GM21737 (cell line): ENCODE measurements at regions not wholly inside any gene's neighbourhood (a gene's known extent, or its start where the extent isn't known, plus 50 kb on each side); places are given as distances from the start of the nearest gene placed in this dataset.

Experiments used
- ATAC-seq: cut with Tn5 transposase; IDR thresholded peaks from one replicate; pipeline ENCODE4 v1.9.1; 2021; ENCODE audit warnings: mild to moderate bottlenecking, moderate library complexity; ENCODE audit not compliant: unreplicated experiment

DNA sequence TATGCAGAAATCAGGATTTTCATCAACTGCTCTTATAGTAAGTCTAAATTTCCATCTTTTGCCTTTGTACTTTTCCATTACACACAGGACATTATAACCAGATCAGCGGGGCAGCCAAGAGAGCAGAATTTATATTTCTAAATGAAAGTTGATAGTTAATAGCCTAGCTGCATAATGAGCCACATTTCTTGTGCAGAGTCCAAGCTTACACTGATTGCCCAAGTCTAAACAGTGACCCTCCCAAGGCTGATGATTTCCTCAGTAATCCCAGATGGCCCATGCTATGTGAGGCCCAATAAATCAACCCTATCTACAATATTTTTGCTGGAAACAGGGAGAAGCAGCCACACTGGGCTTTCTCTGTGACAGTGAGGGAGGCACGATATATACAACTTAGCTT is 475.8 kb upstream of the KCNMB2 start:
- ATAC-seq, result no peak

DNA sequence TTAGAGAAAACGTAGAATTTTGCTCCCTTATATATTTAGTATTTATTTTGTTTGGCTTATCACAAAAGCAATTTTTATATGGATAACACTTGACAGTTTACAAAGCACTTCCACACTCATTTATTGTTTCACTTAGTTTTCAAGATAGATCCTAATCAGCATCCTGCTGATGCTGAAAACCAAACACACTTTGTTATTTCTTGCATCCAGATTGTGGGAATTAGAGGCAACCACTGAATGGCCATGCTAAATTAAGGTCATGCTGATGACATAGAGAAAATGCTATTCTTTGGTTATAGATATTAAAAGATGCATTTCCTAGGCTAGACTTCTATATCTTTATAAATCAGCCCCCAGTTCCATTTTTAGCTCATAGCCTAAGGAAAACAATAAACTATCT is 474.1 kb upstream of the KCNMB2 start:
- no peak for ATAC-seq

DNA sequence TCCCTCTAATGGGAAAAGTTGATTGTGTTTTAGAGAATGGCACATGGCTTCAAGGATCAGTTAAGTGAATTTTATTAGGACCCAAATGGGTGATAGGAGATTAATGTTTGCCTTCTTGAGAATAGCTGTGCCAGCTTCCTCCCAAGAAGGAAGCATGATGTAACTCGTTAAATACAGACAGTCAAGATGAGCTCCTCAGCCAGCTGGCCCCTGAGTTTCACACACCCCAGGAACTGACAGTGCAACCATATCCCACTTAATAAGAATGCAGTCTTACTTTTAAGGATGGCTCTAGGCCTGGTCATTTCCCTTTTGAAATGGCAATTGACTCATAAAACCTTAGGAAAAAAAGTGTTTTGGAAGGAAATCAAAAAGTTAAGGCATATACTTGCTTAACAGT is 472.8 kb upstream of the KCNMB2 start:
- no peak for ATAC-seq

DNA sequence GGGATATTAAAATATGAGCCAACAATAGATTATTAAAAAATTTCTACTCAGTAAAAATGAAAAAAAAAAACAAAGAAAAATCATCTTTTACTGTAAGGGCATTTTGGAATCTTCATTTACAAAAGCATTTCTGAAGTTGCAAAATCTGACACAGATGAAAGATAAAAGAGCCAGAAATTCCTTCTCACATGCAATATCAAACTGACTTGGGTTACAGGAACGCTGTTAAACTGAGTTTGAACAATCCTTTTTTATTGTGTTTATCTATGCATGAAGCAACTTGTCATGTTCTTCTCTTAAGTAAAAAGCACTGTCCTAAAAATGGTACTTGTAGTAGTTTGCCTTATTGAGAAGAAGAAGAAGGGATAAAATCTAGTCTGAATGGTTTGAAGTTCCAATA is 468.5 kb upstream of the KCNMB2 start:
- ATAC-seq, result no peak

DNA sequence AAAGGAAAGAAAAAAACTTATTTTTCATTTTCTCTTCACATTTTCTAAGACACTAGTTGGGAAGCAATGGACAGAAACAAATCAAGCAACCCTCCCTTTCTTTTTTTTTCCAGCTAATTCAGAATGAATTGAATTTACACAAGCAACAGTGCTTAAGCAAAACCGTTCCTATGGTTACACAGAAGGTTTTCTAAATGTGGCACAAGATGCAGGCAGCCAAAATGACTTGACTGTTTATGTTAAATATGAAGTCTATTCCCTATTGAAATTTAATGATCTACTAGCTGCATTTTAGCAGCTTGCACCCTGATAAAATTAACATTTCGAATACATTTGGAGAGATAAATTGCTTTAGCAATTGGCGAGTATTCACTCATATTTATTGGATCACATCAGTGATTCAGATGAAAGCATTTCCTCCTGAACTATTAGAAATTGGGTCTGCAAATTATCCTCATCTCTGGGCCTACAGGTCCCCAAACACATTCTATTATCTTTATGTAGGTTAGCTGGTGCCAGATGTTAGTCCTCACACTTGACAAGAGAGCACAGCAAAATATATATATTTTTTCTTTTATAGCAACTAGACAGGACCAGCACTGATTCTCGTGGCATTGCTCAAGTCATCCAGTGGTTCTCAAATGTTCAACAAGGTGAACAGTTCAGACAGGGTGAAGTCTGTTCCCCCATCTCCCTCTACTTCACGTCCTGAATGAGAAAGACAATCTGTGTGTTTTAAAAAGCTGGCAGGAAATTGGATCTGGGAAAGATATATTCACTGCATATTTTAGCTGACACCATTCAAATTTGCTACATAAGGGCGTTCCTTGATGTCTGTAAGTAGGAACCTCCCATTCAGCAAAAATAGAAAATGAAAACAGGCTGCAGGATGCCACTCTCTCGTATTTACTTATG is 463.6 kb upstream of the KCNMB2 start:
- ATAC-seq, result no peak

DNA sequence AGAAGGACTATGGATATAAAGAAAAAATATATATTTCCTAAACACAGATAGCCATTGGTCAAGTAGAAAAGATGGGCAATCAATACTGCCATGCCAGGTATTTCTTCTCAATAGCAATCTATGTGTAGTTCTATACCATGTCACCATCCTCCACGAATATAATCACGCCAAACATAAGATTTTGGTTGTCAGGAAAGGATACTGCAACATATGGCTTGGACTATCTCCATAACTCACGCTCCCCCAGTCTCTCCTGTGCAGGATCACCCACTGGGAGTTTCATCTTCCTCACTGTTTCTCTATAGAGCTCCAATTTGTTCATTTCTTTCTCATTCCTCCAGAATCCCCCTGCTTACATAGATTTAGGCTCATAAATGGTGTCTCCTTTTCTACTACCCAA is 462.9 kb upstream of the KCNMB2 start:
- no peak for ATAC-seq

DNA sequence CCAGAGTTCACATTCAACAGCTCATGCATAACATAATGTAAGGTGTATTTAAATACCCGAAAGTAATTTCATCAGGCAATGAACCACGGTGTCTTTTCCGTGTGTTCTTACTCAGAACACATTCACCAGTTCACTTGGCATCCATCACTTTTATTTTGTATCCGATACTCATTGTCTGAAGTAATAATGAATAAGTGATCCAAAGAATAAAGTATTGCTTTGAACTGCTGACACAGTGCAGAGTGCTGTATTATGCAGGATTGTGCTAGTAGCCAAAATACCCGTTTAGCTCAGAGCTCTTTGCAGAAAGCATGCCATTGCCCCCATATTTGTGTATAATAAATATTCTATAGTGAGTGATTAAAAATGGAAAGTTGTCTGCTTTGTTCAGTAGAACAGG is 460.9 kb upstream of the KCNMB2 start:
- ATAC-seq, result no peak

DNA sequence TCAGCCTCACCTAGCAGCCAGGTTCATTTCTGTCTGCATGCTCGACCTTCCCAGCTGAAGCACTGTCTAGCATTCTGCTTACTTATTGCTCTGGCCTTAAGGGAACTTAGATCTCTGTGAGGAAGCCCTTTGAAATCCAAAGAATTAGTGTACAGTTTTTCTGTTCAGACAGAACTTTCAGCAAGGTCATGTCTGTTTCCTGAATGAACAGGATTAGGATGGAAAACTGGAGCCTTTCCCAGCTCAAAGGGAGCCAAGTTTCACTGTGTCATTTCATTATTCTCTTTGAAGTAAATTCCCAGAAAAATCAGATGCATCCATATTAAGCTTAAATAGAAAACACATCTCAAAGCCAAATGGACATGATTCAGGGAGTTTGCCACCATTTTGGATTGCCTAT is 457.3 kb upstream of the KCNMB2 start:
- ATAC-seq, result no peak

DNA sequence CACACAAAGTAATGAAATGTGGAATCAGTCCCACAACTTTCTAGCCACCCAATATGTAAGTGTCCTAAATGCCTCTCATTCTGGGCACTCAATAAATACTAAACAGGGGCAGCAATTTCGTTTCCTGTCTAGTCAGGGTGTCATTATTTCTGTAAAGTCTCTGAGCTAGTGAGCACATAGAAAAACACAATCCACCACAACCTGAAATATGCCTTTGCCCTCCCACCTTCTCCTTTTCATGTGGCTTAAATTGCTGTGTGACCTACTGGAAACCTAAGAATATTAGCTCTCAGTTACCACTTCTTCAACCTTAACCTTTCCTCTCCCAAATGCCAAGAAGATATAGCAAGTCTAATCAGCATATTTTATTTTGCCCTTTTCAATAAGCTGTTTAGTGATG is 456.3 kb upstream of the KCNMB2 start:
- ATAC-seq, result no peak

DNA sequence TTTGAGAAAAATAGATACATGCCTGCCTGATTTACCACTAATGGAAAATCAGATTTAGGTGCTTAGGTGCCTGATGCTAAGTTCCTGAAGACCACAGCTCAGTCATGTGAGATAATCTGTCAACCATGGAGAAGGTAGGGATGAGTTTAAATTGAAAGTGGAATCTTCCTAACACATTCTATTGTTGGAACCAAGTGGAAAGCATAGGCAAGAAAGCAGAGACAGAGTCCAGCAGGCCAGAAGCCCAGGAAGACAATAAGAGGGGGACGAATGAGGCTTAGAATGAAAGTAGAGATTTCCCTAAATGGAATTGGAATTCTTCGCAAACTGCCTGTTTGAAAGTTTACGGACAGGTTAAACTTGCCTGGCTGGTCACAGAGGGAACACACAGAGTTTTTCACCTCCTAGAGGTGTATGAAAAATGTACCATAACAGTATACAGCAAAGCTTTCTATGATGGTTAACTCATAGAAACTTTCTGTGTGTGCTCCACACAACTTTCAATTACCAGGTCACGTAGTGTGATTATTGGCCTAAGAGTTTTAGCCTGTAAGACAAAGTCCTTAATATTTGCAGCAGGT is 453.8 kb upstream of the KCNMB2 start:
- no peak for ATAC-seq

DNA sequence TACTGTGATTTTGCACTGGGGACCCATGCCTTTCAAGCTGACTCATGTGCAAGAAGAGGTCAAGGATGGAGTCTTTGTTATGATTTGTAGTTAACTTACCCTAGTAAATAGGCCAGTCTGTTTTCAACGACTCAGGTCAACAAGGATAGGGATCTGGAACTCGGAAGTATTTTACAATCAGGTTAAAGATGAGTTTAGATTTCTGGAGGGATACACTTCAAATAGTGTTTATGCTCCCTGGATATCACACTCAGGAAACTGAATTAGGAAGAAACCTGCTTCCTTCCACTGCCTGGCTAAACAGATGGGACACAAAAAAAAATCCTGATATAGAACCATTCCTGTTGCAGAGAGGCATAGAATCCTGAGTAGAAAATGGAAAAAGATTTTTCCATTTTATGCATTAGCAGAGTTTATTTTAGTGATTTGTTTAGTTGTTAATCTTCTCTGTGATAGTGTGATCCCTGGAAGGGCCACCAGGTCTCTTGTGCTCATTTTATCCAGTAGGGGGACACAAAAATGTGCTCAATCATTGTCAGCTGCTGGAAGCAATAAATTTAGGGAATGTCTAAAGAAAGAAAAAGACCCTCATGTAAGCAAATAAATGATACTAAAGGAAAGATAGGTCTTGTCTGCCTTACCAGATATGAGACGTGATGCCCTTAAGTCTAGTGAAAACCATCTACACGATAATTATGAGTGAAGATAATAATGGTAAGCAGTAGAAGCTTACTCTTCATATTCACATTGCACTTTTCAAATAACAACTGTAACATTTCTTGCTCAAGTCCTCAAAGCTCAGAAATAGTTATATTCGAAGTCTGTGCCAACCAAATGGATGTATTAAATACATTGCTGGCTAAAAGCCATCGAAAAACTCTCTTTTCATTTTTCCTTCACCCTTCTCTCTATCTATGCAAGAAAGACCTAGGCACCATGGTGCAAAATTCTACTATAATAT is 452.1 kb upstream of the KCNMB2 start:
- ATAC-seq, result no peak

DNA sequence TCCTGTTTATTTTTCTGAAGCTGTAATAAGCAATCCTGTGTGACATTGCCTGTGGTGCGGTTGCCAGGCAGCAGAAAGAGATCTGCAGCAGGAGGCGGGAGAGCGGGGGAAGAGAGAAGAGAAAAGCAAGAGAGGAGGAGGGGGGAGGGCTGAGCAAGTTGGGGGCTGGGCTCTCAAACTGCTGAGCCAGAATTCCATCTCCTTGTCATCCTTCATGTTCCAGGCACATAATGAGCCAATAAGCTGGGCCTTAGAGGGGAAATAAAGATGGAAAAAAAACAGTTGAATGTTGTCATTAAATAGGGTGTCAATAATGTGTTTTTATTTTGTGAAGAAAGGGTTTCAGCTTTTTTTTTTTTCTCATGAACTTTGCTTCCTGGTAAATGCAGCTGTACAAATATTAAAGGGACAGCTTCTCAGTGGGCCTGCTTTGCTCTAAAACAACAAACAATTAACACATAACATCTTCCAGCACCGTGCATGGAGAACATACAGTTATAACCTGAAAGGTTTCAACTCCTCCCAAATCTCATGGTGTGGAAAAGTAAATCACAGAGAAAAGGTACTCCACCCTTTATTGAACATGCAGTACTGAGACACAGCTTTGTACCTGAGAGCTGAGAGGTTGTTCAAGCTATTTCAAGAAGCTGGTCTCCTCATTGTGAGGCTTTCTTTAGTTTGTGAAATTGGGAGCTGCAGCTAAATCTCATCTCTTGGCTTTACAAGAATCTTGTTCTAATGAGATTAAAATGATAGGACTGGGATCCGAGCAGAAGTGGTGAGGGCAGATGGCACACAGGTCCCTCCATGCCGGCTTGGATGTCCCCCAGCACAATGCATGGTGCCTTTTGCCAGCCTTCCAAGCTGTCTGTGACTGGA is 451.1 kb upstream of the KCNMB2 start:
- no peak for ATAC-seq

DNA sequence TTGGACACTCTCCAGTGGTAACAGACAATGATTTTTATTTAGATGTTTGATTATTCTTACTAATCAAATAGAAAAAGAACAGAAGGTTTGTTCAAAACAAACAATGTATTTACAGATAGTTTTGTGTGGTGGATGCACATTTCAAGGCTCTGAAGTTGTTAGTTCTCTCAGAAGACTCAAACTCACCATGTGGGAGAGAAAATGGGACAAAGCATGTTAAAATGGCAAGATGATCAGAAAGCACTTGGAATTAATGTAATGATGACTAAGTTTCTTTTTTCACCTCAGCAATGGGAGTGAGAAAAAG is 450.5 kb upstream of the KCNMB2 start:
- ATAC-seq, result no peak

DNA sequence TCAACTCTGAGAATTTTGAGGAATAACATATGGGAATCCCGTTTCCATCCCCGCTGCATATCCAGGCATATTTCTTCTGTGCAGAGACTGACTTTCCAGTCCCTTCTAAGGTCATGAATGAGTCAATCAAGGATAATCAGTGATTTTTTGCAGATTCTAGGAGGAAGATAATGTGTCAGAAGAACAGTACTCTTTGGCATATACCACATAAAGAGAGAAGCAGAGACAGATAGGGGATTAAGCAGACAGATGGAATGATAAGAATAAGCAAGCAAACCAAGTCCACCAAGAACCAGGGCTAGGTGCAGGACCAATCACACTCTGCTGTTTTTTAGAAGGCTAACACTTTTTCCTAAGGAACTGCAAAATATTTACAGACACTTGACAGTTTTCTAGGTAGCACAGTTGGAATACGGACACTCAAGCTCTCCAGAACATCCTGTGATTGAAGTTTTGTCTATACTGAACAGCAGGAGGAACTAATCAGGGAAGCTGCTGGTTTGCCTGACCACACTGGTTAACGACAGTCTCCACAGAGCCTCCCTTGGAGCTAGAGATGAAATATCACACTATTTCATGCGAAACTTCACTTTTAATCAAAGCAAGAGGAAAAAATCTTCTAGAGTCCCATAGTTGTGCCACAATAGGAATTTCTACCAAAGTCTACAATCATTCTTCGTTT is 450.0 kb upstream of the KCNMB2 start:
- no peak for ATAC-seq

DNA sequence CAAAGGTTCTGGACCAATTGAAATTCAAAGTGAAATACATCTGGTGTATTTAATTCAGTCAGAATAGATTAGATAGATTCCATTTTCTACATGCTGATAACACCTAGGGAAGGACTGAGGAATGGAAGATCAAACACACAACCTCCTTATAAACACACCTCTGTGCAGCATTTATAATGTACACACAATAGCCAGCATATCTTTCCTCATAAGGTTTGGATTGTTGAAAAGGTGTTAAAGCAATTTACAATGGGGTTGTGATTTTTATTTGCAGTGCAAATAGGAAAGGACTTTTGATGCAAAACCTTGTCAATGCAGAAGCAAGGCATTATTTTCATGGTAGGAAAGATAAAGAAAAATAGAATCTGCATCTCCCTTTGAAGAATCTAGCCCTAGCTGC is 448.9 kb upstream of the KCNMB2 start:
- no peak for ATAC-seq

DNA sequence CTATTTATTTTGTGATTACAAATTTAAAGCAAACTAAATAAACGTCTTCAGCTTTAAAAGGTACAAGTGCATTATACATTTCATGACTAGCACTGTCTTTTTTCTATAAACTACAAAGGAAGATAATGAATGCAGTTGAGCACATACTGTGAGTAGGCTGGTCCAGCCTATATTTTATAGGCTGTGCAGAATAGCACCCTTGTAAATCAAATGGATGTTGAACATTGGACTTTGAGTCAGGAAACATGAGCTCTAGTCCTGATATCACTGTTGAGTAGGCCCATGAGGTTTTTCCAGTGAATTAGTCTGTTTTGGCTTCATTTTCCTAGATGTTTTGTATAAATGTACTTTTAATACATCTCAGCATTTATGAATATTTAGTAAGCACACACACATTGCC is 447.3 kb upstream of the KCNMB2 start:
- no peak for ATAC-seq

DNA sequence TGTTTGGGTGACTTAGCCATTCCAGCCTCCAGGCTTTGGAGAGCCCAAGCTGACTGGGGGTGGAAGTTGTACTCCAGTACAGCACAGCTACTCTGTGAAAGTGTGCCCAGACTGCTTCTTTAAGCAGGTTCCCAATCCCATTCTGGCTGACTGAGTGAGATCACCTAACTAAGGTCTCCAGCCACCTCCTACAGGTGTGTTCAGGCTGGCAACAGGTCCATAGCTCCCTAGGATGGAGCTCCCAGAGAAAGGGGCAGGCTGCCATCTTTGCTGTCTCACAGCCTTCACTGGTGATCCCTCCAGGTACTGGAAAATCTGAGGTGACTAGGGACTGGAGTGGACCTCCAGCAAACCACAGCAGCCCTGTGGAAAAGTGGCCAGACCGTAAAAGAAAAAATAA is 445.3 kb upstream of the KCNMB2 start:
- ATAC-seq, result no peak

DNA sequence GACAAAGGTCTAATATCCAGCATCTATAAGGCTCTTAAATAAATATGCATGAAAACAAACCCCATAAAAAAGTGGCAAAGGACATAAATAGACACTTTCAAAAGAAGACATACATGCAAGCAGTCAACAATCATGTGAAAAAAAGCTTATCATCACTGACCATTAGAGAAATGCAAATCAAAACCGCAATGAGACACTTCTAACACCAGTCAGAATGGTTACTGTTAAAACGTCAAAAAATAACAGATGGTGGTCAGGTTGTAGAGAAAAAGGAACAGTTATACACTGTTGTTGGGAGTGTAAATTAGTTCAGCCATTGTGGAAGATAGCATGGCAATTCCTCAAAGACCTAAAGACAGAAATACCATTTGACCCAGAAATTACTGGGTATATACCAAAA is 440.7 kb upstream of the KCNMB2 start:
- ATAC-seq, result no peak

DNA sequence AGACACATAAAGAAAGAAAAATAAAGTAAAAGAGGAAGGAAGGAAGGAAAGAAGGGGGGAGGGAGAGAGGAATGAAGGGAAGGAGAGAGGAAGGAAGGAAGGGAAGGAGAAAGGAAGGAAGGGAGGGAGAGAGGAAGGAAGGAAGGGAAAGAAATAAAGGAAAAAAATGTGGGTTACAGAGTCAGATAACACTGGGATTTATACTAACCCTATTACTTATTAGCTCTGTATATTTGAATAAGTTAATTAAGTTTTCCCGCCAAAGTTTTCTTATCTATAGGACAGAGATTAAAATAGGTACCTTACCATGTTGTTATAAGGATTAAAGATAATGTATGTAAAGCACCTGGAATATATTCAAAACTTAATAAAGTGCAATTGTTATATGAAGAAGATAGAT is 439.3 kb upstream of the KCNMB2 start:
- ATAC-seq, result no peak

DNA sequence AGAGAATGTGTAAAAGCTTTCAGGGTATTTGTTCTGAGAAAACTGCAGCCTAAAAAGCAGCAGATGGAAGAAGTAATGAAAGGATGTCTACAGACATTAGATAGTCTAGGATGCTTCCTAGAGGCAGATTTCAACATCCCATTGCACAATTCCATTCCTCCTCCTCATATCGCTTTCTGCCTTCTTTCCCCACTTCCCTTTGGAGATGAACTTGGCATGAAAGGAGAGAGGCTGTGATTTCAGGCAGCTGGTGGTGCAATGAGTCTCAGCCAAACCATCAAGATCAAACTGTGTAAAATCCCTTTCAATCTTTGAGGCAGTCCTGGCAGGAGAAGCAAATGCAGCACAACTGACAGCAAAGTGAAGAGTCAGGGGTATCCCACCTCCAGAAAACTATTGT is 438.7 kb upstream of the KCNMB2 start:
- ATAC-seq, result no peak
